NOMO-1 (cell line): ENCODE measurements at regions not wholly inside any gene's neighbourhood (a gene's known extent, or its start where the extent isn't known, plus 50 kb on each side); places are given as distances from the start of the nearest gene placed in this dataset.

Experiments used
- DNase-seq, 2 experiments: peaks; one replicate each; lab custom pipeline; 2025; ENCODE audit not compliant: unreplicated experiment in 2 of 2; lab: John Stamatoyannopoulos, UW

GRCh38 chr4:1466034-1466862 lies 60.0 kb upstream of the NKX1-1 start:
- no peak for DNase-seq

GRCh38 chr4:1465173-1466033 lies 59.2 kb upstream of the NKX1-1 start:
- no peak for DNase-seq

GRCh38 chr4:1464581-1465171 lies 58.4 kb upstream of the NKX1-1 start:
- no peak for DNase-seq

GRCh38 chr4:1463927-1464540 lies 57.8 kb upstream of the NKX1-1 start:
- no peak for DNase-seq

GRCh38 chr4:1463088-1463926 lies 57.1 kb upstream of the NKX1-1 start:
- no peak for DNase-seq

- DNase-seq: no peak
Measured at GRCh38 chr4:1462768-1463075, 56.5 kb upstream of the NKX1-1 start.

- DNase-seq: no peak
Measured at GRCh38 chr4:1462009-1462767, 55.9 kb upstream of the NKX1-1 start.

GRCh38 chr4:1460967-1461868 lies 55.0 kb upstream of the NKX1-1 start:
- DNase-seq: no peak

- no peak for DNase-seq
Measured at GRCh38 chr4:1459722-1460511, 53.7 kb upstream of the NKX1-1 start.

- DNase-seq: no peak
Measured at GRCh38 chr4:1459081-1459721, 53.0 kb upstream of the NKX1-1 start.

- no peak for DNase-seq
Measured at GRCh38 chr4:1458581-1458980, 52.3 kb upstream of the NKX1-1 start.
